OCI-LY3 (cell line): ENCODE measurements at regions not wholly inside any gene's neighbourhood (a gene's known extent, or its start where the extent isn't known, plus 50 kb on each side); places are given as distances from the start of the nearest gene placed in this dataset.

ENCODE experiments used
- H2AFZ ChIP-seq: fragments of 200-600, 300-600 bp; shearing (Covaris generic); 2 replicates; pipeline ENCODE4 v1.6.0; 2014; ENCODE audit warnings: antibody characterized with exemption, low read depth, low read length
- H3K27ac ChIP-seq: fragments of 200-600, 300-600 bp; sonication (generic); 2 replicates; pipeline ENCODE4 v1.5.1; 2014; ENCODE audit warnings: mild to moderate bottlenecking, low read length, moderate library complexity, mixed read lengths
- H3K27me3 ChIP-seq: fragments of 200-600, 300-600 bp; sonication (generic); 2 replicates; pipeline ENCODE4 v1.6.1; 2014; ENCODE audit warnings: low read depth, low read length, mixed read lengths
- H3K36me3 ChIP-seq: fragments of 200-600, 300-600 bp; sonication (generic); replicated peaks from 2 replicates; pipeline ENCODE3; 2014; ENCODE audit warnings: low read depth, low read length, mixed read lengths
- H3K4me1 ChIP-seq: fragments of 300-600, 200-600 bp; sonication (generic); 2 replicates; pipeline ENCODE4 v1.6.1; 2014; ENCODE audit warnings: low read length, mixed read lengths
- H3K4me2 ChIP-seq: fragments of 200-600, 300-600 bp; sonication (generic); 2 replicates; pipeline ENCODE4 v1.6.1; 2014; ENCODE audit warnings: low read length, mixed read lengths
- H3K4me3 ChIP-seq: fragments of 300-600, 200-600 bp; sonication (generic); 2 replicates; pipeline ENCODE4 v1.5.1; 2014; ENCODE audit warnings: antibody characterized with exemption, mild to moderate bottlenecking, low read length, moderate library complexity
- H3K79me2 ChIP-seq: fragments of 300-600, 200-600 bp; shearing (Covaris generic); 2 replicates; pipeline ENCODE4 v1.6.1; 2014; ENCODE audit warnings: mild to moderate bottlenecking, low read length, mixed read lengths
- H3K9ac ChIP-seq: fragments of 300-600, 200-600 bp; shearing (Covaris generic); 2 replicates; pipeline ENCODE4 v1.6.0; 2014; ENCODE audit warnings: mild to moderate bottlenecking, low read length, moderate library complexity
- H3K9me3 ChIP-seq: fragments of 200-600, 300-600 bp; shearing (Covaris generic); 2 replicates; pipeline ENCODE4 v1.6.1; 2014; ENCODE audit warnings: low read length, mixed read lengths; ENCODE audit not compliant: insufficient read depth
- H4K20me1 ChIP-seq: fragments of 200-600, 300-600 bp; sonication (generic); 2 replicates; pipeline ENCODE4 v1.6.1; 2016; ENCODE audit warnings: low read length, mixed read lengths; ENCODE audit not compliant: insufficient read depth
- EZH2phosphoT487 ChIP-seq: fragments of 200-600 bp; shearing (Covaris generic); IDR thresholded peaks from 2 replicates; pipeline ENCODE4 v1.6.1; 2018; ENCODE audit warnings: antibody characterized with exemption, mixed run types, low read depth
- TF ChIP-seq, protein P1 (sequence below): fragments of 200-600, 300-600 bp; sonication (generic); IDR thresholded peaks from 2 replicates; pipeline ENCODE4 v1.5.1; 2014; ENCODE audit warnings: antibody characterized with exemption, low read length, low read depth

DNA sequence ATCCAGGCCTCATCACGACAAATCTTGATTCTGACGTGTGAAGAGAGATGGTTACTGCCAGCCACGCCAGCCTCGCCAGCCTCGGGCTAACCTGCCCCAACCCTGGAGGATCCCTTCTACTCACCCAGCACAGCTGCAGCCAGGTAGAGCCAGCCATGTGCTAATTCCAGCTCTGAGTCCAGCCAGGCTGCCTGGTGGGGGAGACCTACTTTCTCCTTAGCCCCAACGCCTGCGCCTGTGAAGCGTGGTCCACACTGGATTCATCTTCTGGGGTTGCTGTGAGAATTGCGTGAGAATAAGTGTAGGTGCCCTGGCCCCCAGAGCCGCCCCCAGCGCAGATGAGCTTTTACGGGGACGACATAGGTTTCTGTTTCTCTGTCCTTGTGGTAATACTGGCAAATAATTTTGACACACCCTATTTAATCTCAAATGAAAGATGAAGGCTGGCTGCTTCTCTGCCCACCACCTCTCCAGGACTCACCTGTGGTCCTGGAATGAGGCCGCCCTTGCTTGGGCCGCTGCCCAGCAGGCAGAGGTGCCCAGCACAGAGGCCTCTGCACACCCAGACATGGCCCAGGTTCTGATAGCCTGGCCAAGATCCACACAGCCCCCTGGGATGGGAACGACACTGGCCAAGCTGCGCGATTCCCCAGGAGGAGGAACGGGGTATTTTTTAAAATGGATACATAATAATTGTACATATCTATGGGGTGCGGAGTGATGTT, 528.4 kb downstream of the TBC1D22A start:
- Histone ChIP-seq H3K27me3 (peaks cover 15% of the 10 kb centered on the region), H3K4me2 (no peak overlapping the region), H3K9ac (no peak overlapping the region), H4K20me1 (no peaks in the 10 kb centered on the region), H3K36me3 (no peaks in the 10 kb centered on the region), H3K4me1 (no peaks in the 10 kb centered on the region), H3K9me3 (no peaks in the 10 kb centered on the region), H2AFZ (no peak overlapping the region), H3K27ac (no peak overlapping the region), H3K79me2 (no peaks in the 10 kb centered on the region), H3K4me3 (no peak overlapping the region)
- TF ChIP-seq, protein P1, sequence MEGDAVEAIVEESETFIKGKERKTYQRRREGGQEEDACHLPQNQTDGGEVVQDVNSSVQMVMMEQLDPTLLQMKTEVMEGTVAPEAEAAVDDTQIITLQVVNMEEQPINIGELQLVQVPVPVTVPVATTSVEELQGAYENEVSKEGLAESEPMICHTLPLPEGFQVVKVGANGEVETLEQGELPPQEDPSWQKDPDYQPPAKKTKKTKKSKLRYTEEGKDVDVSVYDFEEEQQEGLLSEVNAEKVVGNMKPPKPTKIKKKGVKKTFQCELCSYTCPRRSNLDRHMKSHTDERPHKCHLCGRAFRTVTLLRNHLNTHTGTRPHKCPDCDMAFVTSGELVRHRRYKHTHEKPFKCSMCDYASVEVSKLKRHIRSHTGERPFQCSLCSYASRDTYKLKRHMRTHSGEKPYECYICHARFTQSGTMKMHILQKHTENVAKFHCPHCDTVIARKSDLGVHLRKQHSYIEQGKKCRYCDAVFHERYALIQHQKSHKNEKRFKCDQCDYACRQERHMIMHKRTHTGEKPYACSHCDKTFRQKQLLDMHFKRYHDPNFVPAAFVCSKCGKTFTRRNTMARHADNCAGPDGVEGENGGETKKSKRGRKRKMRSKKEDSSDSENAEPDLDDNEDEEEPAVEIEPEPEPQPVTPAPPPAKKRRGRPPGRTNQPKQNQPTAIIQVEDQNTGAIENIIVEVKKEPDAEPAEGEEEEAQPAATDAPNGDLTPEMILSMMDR = no peak
- TF ChIP-seq EZH2phosphoT487 = no peak

DNA sequence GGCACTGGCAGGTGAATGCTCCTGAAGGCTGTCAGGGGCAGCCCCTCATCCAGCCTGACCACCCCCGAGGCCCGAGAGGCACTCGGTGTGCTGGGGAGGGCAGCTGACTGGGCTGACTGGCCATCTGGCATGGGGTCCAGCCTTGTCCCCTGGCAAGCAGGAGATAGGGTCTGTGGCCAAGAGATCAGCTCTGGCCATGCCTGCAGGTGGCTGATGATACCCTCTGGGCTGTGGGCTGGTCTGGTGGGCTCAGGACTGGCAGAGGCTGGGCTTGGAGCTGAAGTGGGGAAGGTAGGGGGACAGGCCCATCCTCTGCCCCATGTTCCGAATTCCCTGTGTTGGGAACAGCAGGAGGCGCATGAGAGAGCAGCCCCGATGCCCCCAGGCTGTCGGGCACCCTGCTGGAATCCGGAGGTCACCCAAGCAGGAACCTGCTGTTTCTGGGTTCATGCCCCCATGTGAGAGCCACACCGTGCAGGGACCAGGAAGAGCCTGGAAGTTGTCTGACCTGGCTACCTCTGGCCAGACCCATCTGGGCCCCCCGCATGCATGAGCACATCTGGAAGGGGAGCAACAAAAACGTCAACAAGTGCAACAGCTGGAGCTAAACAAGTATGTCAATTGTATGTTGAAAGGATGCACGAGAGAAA, 527.0 kb downstream of the TBC1D22A start:
- H3K9me3 ChIP-seq = no peaks in the 10 kb centered on the region
- H3K9ac ChIP-seq = no peak overlapping the region
- H3K79me2 ChIP-seq = no peaks in the 10 kb centered on the region
- H3K27ac ChIP-seq = no peak overlapping the region
- H3K36me3 ChIP-seq = no peaks in the 10 kb centered on the region
- TF ChIP-seq EZH2phosphoT487 = no peak
- TF ChIP-seq, protein P1 = no peak
- H2AFZ ChIP-seq = no peak overlapping the region
- no peaks in the 10 kb centered on the region for H4K20me1 ChIP-seq
- H3K4me2 ChIP-seq = no peak overlapping the region
- no peaks in the 10 kb centered on the region for H3K4me1 ChIP-seq
- H3K27me3 ChIP-seq = peaks cover 6% of the 10 kb centered on the region; the same call in 1 of the 2 replicates
- no peak overlapping the region for H3K4me3 ChIP-seq

DNA sequence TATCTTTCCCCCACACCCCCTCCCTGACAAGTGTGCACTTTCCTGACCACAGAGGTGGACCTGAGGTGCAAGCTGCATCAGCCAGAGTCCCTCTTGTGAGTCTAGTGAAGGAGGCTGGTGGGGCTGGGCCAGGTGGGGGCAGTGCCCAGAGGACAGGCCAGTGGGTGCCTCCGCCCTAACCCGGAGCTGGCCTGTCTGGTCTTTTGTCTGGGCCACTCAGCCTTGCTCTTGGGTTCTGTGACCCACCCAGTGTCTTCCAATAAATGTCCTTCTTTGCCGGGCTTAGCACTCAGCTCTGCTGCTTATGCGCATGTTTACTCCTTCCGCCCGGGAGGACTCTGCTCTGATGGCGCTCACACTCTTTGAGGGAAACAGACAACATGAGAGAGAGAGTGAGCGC, 526.2 kb downstream of the TBC1D22A start:
- no peaks in the 10 kb centered on the region for H3K9me3 ChIP-seq
- no peak overlapping the region for H3K4me2 ChIP-seq
- H2AFZ ChIP-seq = no peak overlapping the region
- H3K4me3 ChIP-seq = no peak overlapping the region
- no peaks in the 10 kb centered on the region for H3K4me1 ChIP-seq
- TF ChIP-seq, protein P1 = no peak
- TF ChIP-seq EZH2phosphoT487 = no peak
- H4K20me1 ChIP-seq = no peaks in the 10 kb centered on the region
- no peak overlapping the region for H3K9ac ChIP-seq
- no peak overlapping the region for H3K27ac ChIP-seq
- peaks cover 6% of the 10 kb centered on the region; the same call in 1 of the 2 replicates for H3K27me3 ChIP-seq
- no peaks in the 10 kb centered on the region for H3K79me2 ChIP-seq
- no peaks in the 10 kb centered on the region for H3K36me3 ChIP-seq

DNA sequence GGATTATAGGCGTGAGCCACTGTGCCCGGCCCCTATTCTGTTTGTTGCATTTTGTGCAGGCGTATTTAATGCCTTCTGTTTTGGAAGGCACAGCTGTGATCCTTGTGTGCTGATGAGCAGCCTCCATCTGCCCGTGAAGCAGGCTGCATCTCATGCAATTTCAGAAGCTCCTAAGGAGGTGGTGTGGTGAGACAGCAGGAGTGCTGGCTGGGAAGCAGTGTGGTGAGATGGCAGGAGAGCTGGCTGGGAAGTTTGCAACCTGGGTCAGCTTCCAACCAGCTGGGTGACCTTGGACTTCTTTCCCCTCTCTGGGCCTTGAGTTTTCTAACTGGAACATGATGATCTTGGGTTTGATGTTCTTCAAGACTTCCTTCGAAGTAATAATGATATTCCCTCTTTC, 525.1 kb downstream of the TBC1D22A start:
- TF ChIP-seq, protein P1 = no peak
- TF ChIP-seq EZH2phosphoT487 = no peak
- H3K9me3 ChIP-seq = no peaks in the 10 kb centered on the region

More for the DNA sequence above, 525.1 kb downstream of the TBC1D22A start:
- Histone ChIP-seq H3K27me3 (no peaks in the 10 kb centered on the region; the same call in 1 of the 2 replicates), H3K4me3 (no peak overlapping the region), H3K4me2 (no peak overlapping the region), H3K36me3 (no peaks in the 10 kb centered on the region), H3K27ac (no peak overlapping the region), H4K20me1 (no peaks in the 10 kb centered on the region), H2AFZ (no peak overlapping the region), H3K4me1 (no peaks in the 10 kb centered on the region), H3K79me2 (no peaks in the 10 kb centered on the region), H3K9ac (no peak overlapping the region)
